ENCODE measurements at regions not wholly inside any gene's neighbourhood (a gene's known extent, or its start where the extent isn't known, plus 50 kb on each side); places are given as distances from the start of the nearest gene placed in this dataset.

GRCh38 chr2:6370753-6371551, 494.8 kb downstream of the CMPK2 start:
- TF ChIP-seq CTCF (conservative IDR thresholded peaks at IDR 0.05 in 1 of 2, IDR thresholded peaks at IDR 0.05 in 1 of 2; ENCODE audit: extremely low read depth in 1 of 2, insufficient read depth in 1 of 2, low read depth in 1 of 2, low read length in 2 of 2) (no peak), EZH2 (IDR thresholded peaks at IDR 0.05; ENCODE audit: borderline replicate concordance, low read length) (no peak)
